GM21390 (cell line): ENCODE measurements at regions not wholly inside any gene's neighbourhood (a gene's known extent, or its start where the extent isn't known, plus 50 kb on each side); places are given as distances from the start of the nearest gene placed in this dataset.
"Not testable (repeated sequence)": the region's sequence is repeated elsewhere in the genome, so short reads cannot be mapped to it uniquely, and the experiment has no call there.

Experiments used
- ATAC-seq: cut with Tn5 transposase; IDR thresholded peaks from one replicate; pipeline ENCODE4 v1.9.1; 2021; ENCODE audit not compliant: unreplicated experiment

DNA sequence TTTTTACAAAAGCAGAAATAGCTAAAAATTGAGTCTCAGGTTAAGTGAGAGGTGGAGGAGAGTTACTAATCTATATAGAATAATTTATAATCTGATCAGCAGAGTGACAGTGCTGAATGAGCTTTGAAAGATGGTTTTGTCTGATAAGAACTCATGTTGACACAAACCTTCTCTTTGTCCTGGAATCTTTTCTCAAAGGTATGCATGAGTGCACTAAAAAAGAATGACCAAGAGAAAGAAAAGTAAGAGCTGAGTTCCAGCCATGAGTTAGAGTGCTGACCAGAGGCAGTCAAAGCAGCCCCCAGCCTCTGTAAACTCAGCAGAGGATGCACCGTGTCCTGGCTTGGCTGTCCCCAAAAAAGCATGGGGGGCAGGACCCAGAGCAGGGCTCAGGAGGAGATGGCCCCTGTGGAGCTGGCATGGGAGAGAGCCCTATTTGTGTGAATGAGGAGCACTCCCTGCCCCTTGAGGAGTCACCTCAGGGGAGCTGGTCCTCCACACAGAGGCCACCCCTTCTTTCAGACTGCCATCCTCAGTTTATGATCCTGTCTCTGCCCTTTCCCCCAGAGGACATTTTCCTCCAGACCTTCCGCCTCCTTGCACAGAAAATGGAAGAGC, 129.8 kb downstream of the SEC23A start:
- ATAC-seq = no peak

DNA sequence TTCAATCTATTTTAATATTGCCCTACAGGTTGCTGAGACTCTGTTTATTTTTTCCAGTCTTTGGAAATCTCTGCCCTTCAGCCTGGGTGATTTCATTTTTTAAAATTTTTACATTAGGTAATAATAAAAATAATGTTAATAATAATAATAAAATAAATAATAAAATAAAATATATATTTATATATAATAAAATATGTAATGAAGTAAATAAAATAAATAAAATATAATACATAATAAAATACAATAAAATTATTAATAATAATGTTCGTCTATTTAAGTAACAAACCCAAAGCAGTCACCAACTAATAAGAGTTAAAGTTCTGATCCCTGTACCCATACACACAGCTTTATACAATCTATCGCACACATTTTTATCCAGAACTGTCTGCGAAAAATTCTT, 130.5 kb downstream of the SEC23A start:
- no peak for ATAC-seq

DNA sequence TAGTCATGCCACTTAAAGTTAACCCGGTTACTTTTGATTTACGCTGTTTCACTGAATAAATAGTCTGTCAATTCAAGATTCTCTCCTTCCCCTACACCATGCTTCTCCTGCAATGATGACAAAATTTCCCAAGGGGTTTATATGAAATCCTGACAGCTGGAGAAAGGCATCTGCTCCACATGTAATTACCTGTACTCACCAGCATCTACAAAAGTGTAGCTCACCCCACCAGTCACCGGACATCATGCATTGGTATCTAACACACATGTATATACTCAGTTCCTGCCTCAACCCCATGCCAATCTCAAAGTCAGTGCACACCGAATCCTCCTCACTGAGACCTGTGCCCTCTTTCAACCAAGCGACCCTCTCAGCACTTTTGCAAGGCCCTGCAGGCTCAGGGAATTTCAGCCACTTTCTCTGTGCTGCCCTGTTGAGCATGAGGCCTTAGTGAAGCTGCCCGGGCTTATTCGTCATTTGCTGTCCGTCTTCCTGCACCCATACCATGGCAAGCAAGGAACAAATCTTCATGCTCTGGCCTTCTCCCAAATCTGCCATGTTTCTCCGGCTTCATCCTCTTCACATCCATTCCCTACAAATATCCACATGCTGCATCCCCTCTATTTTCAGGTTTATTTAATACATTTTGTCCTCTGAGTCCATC, 131.6 kb downstream of the SEC23A start:
- ATAC-seq = no peak

DNA sequence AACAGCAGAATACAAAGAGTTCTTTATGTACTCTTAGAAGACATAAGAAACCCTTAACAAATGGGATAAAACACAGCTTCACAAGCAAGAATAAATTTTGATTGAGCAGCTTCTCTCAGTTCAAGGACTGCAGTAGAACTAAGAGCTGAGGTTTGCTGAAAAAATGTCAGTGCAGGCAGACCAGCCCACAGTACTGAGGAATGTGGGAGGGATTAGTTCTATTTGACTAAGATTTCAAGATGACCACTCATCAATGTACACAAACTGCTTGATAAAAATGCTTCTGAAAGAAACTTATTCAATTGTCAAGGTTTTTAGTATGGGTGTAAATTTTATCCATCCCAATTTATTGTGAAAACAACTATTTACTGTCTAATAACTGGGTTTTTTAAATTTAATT, 138.4 kb downstream of the SEC23A start:
- ATAC-seq = no peak

DNA sequence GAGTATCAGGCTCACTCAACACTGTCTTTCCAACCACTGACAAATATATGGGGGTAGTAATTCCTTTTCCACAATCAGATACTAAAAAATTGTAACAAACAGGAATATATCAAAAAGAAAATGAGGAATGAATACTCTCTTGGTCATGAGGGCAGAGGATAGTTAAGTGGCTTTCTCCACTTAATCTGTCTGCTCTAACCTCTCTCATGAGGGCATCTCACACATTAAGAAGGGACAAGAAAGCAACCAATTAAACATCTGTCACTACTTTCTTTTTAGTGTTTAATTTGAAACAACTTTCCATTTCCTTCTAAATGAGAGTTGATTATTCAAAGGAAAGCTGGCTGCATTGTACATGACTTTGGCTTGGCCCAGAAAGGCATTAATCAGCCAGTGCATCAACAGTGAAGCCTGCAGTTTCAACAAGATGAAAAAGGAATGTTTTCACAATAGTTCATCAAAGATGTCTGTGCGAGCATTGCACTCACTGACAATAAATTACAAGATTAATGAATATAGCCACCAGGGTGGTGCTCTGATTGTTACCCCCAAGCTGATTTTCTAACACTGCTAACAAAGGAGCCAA, 142.0 kb downstream of the SEC23A start:
- ATAC-seq = no peak

DNA sequence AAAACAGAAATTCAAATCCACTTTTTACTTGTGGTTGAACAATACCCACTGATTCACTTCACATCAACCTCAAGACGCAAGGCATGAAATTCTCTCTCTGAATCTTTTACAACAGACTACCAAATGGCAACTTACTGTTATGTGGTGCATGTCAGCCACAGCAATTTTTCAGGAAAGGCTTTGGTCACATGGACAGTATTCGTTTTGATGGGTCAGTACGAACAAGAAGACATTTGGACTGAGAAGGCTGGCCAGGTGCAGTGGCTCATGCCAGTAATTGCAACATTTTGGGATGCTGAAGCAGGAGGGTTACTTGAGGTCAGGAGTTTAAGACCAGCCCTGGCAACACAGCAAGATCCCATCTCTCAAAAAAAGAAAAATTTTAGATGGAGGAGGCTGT, 144.0 kb downstream of the SEC23A start:
- ATAC-seq = no peak

DNA sequence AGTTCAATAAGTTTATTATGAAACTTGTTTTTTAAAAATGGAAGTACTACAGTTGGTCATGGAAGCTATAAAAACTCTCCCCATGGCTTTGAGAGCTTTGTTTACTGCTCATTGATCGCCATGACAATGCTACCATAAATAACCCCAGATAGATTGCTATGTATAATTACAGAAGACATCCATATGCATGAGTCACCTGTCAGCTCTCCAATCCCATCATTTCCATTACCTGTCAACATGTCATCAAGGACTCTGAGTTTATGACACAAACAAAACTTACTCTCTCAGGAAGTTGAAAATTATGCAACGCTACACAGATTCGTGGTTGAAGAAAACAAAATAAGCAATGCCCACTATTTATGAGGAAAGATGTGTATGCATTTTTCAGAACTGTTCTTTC, 144.4 kb downstream of the SEC23A start:
- no peak for ATAC-seq

DNA sequence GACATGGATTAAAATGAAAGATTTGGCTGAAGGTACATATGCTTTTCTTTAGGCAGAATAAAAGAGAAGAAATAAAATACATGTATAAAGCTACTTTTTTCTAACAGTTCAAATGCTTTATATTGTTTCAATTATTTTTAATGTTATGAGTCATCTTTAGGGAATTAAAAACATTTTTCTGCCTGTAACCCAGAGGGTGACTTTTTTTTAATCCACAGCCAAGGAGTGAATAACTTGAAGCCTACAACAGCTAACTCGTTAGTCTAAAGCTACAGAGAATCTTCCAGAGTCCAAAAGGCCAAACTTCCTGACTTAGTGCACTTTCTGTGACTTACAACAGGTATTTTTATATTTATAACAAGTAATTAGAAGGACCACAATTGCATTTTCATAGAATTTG, 151.6 kb downstream of the SEC23A start:
- ATAC-seq = no peak

DNA sequence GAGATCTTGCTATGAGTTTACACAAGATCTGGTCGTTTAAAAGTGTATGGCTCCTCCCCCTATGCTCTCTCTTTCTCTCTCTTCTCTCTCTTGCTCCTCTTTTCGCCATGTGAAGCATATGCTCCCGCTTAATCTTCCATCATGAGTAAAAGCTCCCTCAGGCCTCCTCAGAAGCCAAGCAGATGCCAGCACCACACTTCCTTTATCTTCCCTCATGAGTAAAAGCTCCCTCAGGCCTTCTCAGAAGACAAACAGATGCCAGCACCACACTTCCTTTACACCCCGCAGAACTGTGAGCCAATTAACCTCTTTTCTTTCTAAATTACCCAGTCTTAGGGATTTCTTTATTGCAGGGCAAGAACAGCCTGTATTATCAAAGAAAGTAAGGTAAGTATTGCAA, 152.4 kb downstream of the SEC23A start:
- ATAC-seq = no peak

DNA sequence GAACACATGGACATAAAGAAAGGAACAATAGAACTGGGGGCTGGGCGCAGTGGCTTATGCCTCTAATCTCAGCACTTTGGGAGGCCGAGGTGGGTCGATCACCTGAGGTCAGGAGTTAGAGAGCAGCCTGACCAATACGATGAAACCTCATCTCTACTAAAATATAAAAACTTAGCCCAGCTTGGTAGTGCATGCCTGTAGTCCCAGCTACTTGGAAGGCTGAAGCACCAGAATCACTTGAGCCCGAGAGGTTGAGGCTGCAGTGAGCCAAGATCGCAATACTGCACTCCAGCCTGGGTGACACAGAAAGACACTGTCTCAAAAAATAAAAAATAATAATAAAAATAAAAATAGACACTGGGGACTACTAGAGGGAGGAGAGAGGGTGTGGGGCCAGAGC, 154.5 kb downstream of the SEC23A start:
- ATAC-seq = no peak

DNA sequence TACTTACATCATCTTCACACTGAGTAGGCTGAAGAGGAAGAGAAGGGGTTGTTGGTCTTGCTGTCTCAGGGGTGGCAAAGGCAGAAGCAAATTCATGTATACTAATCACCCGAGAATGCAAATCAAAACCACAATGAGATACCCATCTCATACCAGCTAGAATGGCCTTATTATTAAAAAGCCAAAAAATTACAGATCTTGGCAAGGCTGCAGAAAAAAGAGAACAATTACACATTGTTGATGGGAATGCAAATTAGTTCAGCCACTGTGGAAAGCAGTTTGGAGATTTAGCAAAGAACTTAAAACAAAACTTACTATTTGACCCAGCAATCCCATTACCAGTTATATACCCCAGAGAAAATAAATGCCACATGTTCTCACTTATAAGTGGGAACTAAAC, 154.9 kb downstream of the SEC23A start:
- no peak for ATAC-seq

DNA sequence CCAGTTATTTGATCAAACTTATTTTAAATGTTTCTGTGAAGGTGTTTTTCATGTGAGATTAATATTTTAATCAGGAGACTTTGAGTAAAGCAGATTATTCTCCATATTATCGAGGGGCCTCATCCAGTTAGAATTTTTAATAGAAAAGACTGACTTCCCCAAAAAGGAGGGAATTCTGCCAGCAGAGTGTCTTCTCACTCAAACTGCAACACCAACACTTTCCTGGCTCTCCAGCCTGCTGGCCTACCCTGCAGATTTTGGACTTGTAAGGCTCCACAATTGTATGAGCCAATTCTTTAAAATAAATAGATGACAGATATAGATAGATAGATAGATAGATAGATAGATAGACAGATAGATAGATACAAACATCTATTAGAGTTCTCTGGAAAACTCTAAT, 155.7 kb downstream of the SEC23A start:
- no peak for ATAC-seq

DNA sequence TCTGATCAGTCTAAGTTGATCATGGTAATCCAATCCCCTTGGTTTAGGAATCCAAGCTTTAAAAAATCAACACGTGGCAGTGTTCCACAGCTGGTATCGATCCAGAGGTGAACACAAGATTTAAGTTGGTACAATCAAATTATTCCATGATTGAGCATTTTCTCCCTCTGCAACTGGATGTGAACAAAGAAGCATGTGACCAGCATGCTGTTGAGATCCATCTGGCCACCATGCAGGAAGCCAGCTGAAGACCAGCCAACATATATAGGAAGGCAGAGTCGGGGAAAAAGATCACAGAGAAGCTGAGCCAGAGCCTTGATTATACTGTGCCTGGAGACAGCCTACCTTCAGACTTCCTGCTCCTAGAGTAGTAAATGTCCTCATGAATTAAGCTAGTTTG, 158.3 kb downstream of the SEC23A start:
- no peak for ATAC-seq

DNA sequence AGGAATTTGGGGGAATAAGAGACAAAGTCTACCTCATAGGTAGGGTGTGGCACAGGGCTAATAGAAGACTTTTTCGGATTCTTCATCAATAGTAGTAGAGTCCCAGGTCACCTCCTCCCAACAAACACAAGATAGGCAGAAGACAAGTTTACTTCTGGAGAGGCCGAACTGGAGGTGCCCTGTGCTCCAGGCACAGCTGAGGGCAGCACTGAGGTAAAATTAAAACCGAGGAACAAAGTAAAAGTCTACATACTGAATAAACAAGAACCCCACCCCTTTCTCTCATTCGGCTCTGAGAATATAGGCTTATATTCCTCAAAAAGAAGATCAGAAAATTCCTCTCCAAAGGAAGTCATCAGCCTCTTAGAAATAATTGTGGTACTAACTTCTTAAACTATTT, 161.5 kb downstream of the SEC23A start:
- no peak for ATAC-seq

DNA sequence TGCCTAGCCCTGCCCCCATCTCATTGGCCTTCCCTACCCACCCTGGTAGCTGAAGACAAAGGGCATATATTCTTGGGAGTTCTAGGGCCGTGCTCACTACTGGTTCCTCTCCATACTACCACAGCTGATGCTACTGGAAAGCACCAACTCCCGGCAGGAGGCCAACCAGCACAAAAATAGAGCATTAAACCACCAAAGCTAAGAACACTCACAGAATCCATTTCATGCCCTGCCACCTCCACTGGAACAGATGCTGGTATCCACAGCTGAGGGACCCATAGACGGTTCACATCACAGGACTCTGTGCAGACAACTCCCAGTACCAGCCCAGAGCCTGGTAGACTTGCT, 170.4 kb downstream of the SEC23A start:
- ATAC-seq = not testable (repeated sequence)

DNA sequence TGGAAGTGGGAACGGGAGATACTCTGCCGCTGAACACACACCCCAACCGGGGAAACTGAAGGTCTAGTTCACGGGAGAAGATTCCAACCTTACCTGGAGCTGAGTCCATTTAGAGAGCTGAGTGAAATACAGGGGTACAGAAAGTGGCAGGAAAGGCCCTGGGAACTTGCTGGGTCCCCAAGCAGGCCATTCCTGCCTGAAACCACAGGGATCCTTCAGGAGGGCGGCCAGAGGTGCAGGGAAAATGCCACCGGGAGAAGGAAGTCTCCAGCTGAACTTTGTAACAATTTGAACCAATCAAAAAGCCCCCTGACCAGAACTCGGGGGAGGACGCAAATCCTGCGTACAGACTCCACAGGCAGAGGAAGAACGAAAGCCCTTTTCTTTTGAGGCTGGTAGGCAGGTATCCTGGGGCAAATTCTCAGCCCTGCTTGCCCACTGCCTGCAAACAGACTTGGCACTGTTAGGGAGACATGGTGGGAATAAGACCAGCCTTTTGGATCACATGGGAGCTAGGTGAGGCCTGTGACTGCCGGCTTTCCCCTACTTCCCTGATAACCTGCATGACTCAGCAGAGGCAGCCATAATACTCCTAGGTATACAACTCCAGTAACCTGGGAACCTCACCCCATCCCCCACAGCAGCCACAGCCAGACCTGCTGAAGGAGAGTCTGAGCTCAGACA, 170.9 kb downstream of the SEC23A start:
- no peak for ATAC-seq

DNA sequence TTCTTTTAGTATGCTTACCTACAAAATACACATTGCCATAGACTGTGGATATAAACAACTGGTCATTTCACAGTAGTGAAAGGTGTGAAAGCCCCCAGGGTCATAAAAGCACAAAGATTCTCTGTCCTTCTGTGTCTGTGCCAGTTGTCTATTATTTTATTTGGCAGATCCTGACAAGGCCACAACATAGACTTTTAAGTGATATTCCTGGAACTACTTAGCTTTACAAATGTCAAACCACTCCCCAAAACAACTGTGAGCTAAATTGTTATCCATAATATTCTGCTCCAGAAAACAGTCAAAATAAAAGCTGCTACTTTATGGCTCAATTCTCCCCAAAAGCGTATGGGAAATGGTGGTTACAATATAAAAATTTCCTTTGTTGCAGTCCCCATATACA, 172.1 kb downstream of the SEC23A start:
- ATAC-seq = no peak

DNA sequence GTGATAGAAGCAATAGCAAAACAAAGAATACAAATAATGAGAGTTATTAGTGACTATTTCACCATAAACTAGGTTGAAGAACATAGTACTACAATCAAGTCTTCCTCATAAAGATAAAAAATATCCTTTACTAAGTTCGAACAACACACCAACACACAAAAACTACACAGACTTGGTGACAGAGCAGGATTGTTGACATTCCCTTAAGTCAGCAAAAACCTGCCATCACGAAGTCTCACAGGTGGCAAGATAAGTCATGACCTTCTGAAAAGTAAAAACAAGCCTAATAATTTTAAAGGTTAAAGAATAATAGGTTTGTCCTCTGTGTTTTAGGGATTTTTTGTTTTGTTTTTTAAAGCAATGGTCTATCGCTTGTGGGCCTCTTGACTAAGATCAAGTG, 173.0 kb downstream of the SEC23A start:
- no peak for ATAC-seq

DNA sequence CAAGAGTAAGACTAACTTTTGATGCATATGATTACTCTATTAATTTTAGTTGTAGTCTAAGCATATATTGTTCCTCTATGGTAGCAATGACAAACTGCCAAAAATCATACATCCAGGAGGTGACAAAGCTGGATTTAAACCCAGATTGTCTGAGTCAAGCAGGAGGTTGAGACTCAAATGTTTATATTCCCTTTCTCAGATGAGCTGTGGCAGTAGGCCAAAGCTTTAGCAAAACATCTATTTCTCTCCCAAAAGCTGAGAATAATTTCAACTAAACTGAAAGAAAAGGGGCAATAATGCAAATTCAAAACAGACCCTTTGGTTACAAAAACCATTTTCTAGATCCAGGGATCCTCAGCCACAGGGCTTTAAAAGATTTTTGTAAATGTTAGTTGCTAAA, 173.6 kb downstream of the SEC23A start:
- ATAC-seq = no peak

DNA sequence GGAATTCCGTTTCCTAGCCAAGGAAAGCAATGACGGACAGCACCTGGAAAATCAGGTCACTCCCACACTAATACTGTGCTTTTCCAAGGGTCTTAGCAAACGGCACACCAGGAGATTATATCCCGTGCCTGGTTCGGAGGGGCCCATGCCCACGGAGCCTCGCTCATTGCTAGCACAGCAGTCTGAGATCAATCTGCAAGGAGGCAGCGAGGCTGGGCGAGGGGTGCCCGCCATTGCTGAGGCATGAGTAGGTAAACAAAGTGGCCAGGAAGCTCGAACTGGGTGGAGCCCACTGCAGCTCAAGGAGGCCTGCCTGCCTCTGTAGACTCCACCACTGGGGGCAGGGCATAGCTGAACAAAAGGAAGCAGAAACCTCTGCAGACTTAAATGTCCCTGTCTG, 181.1 kb downstream of the SEC23A start:
- ATAC-seq = not testable (repeated sequence)

DNA sequence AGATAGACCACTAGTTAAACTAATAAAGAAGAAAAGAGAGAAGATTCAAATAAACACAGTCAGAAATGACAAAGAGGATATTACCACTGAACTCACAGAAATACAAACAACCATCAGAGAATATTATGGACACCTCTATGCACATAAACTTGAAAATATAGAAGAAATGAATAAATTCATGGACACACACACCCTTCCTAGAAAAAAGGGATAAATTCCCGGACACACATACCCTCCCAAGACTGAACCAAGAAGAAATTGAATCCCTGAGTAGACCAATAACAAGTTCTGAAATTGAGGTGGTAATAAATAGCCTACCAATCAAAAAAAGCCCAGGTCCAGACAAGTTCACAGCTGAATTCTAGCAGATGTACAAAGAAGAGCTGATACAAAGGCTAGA, 187.9 kb downstream of the SEC23A start:
- ATAC-seq = no peak

DNA sequence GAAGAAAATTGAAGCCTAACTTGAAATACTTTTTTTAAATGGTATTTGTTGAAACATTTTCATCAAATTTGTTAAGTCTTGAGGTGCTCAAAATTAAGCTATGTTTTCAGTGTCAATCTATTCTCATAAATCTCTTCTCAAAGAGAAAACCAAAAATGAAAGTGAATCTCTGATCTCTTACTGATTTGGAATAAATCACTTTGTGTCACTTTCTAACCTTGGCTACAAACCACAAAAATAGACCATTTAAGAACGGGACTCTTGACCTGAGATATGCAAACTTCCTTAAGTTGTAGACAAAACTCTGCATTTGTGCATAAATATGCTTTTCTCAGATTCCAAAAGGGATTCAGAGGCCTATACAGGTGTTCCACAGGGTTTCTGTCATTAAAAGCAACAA, 192.9 kb downstream of the SEC23A start:
- ATAC-seq = peak; percentile 75
